ENCODE measurements at regions not wholly inside any gene's neighbourhood (a gene's known extent, or its start where the extent isn't known, plus 50 kb on each side); places are given as distances from the start of the nearest gene placed in this dataset.

DNA sequence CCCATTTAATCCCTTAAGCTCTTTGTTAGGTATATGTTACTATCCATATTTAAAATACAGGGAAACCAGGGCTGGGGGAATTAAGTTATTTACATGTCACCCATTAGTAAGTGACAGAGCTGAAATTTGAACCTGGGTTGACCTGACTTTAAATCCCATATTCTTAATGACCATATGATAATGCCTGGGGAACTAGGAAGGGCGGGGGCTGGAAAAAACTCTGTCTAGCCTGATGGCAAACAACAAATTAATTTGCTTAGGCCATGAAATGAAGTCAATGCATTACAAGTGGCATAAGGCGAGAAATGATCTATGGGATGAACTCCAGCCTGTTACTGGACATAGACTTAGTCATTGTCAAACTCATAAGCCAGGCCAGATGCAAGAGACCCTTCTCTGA, 325.7 kb upstream of the WWC1 start:
- FAIRE-seq, result no peak
- in situ Hi-C loops (cut with MboI) (no loop called here), intact Hi-C loops (cut with micrococcal nuclease; ENCODE audit: unreplicated experiment) (loop anchor here (5.0 kb wide), 1 partner anchor 243 kb away; no protein-coding TSS in a partner anchor)
- no peak for TF ChIP-seq IKZF1 (conservative IDR thresholded peaks at IDR 0.05)
- TF ChIP-seq, protein P1, sequence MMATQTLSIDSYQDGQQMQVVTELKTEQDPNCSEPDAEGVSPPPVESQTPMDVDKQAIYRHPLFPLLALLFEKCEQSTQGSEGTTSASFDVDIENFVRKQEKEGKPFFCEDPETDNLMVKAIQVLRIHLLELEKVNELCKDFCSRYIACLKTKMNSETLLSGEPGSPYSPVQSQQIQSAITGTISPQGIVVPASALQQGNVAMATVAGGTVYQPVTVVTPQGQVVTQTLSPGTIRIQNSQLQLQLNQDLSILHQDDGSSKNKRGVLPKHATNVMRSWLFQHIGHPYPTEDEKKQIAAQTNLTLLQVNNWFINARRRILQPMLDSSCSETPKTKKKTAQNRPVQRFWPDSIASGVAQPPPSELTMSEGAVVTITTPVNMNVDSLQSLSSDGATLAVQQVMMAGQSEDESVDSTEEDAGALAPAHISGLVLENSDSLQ (IDR thresholded peaks at IDR 0.05), result no peak
- no peak for TF ChIP-seq CREB1 (IDR thresholded peaks at IDR 0.05; ENCODE audit: low read depth)
- TF ChIP-seq, protein P2, sequence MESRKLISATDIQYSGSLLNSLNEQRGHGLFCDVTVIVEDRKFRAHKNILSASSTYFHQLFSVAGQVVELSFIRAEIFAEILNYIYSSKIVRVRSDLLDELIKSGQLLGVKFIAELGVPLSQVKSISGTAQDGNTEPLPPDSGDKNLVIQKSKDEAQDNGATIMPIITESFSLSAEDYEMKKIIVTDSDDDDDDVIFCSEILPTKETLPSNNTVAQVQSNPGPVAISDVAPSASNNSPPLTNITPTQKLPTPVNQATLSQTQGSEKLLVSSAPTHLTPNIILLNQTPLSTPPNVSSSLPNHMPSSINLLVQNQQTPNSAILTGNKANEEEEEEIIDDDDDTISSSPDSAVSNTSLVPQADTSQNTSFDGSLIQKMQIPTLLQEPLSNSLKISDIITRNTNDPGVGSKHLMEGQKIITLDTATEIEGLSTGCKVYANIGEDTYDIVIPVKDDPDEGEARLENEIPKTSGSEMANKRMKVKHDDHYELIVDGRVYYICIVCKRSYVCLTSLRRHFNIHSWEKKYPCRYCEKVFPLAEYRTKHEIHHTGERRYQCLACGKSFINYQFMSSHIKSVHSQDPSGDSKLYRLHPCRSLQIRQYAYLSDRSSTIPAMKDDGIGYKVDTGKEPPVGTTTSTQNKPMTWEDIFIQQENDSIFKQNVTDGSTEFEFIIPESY (IDR thresholded peaks at IDR 0.05), result no peak
- RAD21 ChIA-PET (ENCODE audit: unreplicated experiment), result no interaction called here
- Histone ChIP-seq H3K4me1 (ENCODE audit: control insufficient read depth, insufficient read depth, low read length) (no peaks in the 10 kb centered on the region; the same call in 1 of the 2 replicates), H2AFZ (ENCODE audit: control insufficient read depth, low read depth, low read length) (no peak overlapping the region), H3K9ac (ENCODE audit: control insufficient read depth, insufficient read depth, low read length) (no peak overlapping the region), H3K4me2 (ENCODE audit: control insufficient read depth, insufficient read depth) (no peak overlapping the region), H4K20me1 (ENCODE audit: control insufficient read depth, insufficient read depth) (no peaks in the 10 kb centered on the region), H3K9me3 (replicated peaks; ENCODE audit: control insufficient read depth, insufficient read depth, low read length) (no peaks in the 10 kb centered on the region), H3K36me3 (ENCODE audit: control insufficient read depth in 2 of 2, insufficient read depth in 2 of 2, low read length in 1 of 2) (no peaks in the 10 kb centered on the region), H3K27ac (ENCODE audit: control insufficient read depth, insufficient read depth) (no peak overlapping the region), H3K79me2 (ENCODE audit: control insufficient read depth, insufficient read depth, low read length) (no peaks in the 10 kb centered on the region), H3K27me3 (replicated peaks in 1 of 2; ENCODE audit: control insufficient read depth in 2 of 2, insufficient read depth in 2 of 2, low read length in 1 of 2) (no peaks in the 10 kb centered on the region), H3K4me3 (no peak overlapping the region)
- no TSS peak for BruUV-seq (replicated peaks)
- SMC1A ChIA-PET (ENCODE audit: uncharacterized antibody, unreplicated experiment), result no interaction called here
- no peak for DNase-seq (ENCODE audit: low read depth, low spot score)
- POLR2A ChIA-PET, result no interaction called here
- no peak for ATAC-seq
- CTCF ChIA-PET, result interaction anchor here (1.4 kb wide), 1 partner anchor 21 kb away, joined by 3 read pairs; no protein-coding TSS in a partner anchor
- 0% methylated on average over 2 of the region's 2 CpGs for WGBS (ENCODE audit: insufficient coverage, insufficient replicate concordance, low lambda C conversion rate, missing lambda C conversion rate)

DNA sequence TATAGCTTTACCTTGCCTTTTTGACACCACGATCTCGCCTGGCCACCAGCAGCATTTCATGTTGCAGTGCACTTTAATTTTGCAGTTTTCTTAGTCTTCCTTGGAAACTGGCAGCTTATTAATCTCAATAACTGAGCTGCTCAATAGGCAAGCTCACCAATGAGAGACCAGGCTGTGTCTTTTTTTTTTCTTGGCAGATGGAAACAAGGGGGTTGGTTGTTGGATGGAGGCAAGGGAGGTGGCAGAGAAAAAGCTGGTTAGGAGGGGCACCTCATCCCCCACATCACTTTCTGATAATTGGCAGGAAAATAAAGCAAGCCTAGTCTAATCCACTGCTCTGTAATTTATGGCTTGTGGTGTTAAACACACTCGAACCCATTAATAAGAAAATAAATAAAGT, 324.5 kb upstream of the WWC1 start:
- DNase-seq (ENCODE audit: low read depth, low spot score) (no peak), ATAC-seq (no peak), FAIRE-seq (no peak)
- H3K9me3 ChIP-seq (replicated peaks; ENCODE audit: control insufficient read depth, insufficient read depth, low read length), result no peaks in the 10 kb centered on the region
- H3K27me3 ChIP-seq (replicated peaks in 1 of 2; ENCODE audit: control insufficient read depth in 2 of 2, insufficient read depth in 2 of 2, low read length in 1 of 2), result no peaks in the 10 kb centered on the region
- ChIA-PET SMC1A (ENCODE audit: uncharacterized antibody, unreplicated experiment) (interaction anchor here (0.6 to 0.9 kb wide), 2 partner anchors 24 to 124 kb away, joined by 3 to 4 read pairs; no protein-coding TSS in a partner anchor), RAD21 (ENCODE audit: unreplicated experiment) (no interaction called here), POLR2A (no interaction called here), CTCF (interaction anchor here (1.1 kb wide), 1 partner anchor 39 kb away, joined by 3 read pairs; no protein-coding TSS in a partner anchor)
- H3K36me3 ChIP-seq (ENCODE audit: control insufficient read depth in 2 of 2, insufficient read depth in 2 of 2, low read length in 1 of 2), result no peaks in the 10 kb centered on the region
- H4K20me1 ChIP-seq (ENCODE audit: control insufficient read depth, insufficient read depth), result no peaks in the 10 kb centered on the region
- intact Hi-C loops (cut with micrococcal nuclease; ENCODE audit: unreplicated experiment) (loop anchor here (5.0 kb wide), 1 partner anchor 245 kb away; no protein-coding TSS in a partner anchor), in situ Hi-C loops (cut with MboI) (no loop called here)
- H2AFZ ChIP-seq (ENCODE audit: control insufficient read depth, low read depth, low read length), result no peak overlapping the region
- H3K4me2 ChIP-seq (ENCODE audit: control insufficient read depth, insufficient read depth), result no peak overlapping the region
- no peak overlapping the region for H3K27ac ChIP-seq (ENCODE audit: control insufficient read depth, insufficient read depth)
- no peak overlapping the region for H3K4me3 ChIP-seq
- 20% methylated on average over 3 of the region's 3 CpGs for WGBS (ENCODE audit: insufficient coverage, insufficient replicate concordance, low lambda C conversion rate, missing lambda C conversion rate)
- no peaks in the 10 kb centered on the region for H3K79me2 ChIP-seq (ENCODE audit: control insufficient read depth, insufficient read depth, low read length)
- no peaks in the 10 kb centered on the region; the same call in 1 of the 2 replicates for H3K4me1 ChIP-seq (ENCODE audit: control insufficient read depth, insufficient read depth, low read length)
- BruUV-seq (replicated peaks), result no TSS peak
- no peak overlapping the region for H3K9ac ChIP-seq (ENCODE audit: control insufficient read depth, insufficient read depth, low read length)
- TF ChIP-seq ZNF622 (IDR thresholded peaks at IDR 0.05) (no peak), NR2F1 (conservative IDR thresholded peaks at IDR 0.05) (no peak), LARP7 (IDR thresholded peaks at IDR 0.05) (no peak), KDM1A (IDR thresholded peaks at IDR 0.05; ENCODE audit: borderline replicate concordance) (no peak), NBN (IDR thresholded peaks at IDR 0.05) (no peak), ZBED1 (IDR thresholded peaks at IDR 0.05; ENCODE audit: borderline replicate concordance) (no peak), SUPT20H (IDR thresholded peaks at IDR 0.05; ENCODE audit: borderline replicate concordance, control insufficient read depth, low read depth, low read length) (no peak), SRF (IDR thresholded peaks at IDR 0.05; ENCODE audit: low read depth in 2 of 2, low read length in 2 of 2) (no peak), KLF5 (IDR thresholded peaks at IDR 0.05; ENCODE audit: partially characterized antibody) (no peak), IKZF1 (conservative IDR thresholded peaks at IDR 0.05) (no peak)
- TF ChIP-seq, protein P3, sequence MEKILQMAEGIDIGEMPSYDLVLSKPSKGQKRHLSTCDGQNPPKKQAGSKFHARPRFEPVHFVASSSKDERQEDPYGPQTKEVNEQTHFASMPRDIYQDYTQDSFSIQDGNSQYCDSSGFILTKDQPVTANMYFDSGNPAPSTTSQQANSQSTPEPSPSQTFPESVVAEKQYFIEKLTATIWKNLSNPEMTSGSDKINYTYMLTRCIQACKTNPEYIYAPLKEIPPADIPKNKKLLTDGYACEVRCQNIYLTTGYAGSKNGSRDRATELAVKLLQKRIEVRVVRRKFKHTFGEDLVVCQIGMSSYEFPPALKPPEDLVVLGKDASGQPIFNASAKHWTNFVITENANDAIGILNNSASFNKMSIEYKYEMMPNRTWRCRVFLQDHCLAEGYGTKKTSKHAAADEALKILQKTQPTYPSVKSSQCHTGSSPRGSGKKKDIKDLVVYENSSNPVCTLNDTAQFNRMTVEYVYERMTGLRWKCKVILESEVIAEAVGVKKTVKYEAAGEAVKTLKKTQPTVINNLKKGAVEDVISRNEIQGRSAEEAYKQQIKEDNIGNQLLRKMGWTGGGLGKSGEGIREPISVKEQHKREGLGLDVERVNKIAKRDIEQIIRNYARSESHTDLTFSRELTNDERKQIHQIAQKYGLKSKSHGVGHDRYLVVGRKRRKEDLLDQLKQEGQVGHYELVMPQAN (conservative IDR thresholded peaks at IDR 0.05), result no peak

All from GM12878 (cell line).